ENCODE measurements at regions not wholly inside any gene's neighbourhood (a gene's known extent, or its start where the extent isn't known, plus 50 kb on each side); places are given as distances from the start of the nearest gene placed in this dataset.

DNA sequence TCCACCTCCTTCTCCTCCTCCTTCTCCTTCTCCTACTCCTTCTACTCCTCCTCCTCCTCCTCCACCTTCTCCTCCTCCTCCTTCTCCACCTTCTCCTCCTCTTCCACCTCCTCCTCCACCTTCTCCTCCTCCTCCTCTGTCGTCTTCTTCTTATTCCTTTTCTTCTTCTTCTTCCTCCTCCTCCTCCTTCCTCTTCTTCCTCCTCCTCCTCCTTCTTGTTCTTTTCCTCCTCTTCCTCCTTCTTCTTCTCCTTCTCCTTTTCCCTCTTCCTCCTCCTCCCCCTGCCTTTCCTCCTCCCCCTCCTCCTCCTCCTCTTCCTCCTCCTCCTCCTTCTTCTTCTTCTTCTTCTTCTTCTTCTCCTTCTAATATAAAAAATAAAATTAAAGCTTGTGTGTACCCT lies 971.2 kb upstream of the PIK3C3 start:
- TF ChIP-seq POLR2A (IDR thresholded peaks at IDR 0.05) = no peak
- no peak for TF ChIP-seq POLR2AphosphoS5 (IDR thresholded peaks at IDR 0.05)
- TF ChIP-seq, protein P1, sequence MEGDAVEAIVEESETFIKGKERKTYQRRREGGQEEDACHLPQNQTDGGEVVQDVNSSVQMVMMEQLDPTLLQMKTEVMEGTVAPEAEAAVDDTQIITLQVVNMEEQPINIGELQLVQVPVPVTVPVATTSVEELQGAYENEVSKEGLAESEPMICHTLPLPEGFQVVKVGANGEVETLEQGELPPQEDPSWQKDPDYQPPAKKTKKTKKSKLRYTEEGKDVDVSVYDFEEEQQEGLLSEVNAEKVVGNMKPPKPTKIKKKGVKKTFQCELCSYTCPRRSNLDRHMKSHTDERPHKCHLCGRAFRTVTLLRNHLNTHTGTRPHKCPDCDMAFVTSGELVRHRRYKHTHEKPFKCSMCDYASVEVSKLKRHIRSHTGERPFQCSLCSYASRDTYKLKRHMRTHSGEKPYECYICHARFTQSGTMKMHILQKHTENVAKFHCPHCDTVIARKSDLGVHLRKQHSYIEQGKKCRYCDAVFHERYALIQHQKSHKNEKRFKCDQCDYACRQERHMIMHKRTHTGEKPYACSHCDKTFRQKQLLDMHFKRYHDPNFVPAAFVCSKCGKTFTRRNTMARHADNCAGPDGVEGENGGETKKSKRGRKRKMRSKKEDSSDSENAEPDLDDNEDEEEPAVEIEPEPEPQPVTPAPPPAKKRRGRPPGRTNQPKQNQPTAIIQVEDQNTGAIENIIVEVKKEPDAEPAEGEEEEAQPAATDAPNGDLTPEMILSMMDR (IDR thresholded peaks at IDR 0.05) = no peak
- H3K4me1 ChIP-seq = no peaks in the 10 kb centered on the region
- H3K27ac ChIP-seq = no peak overlapping the region
- H3K36me3 ChIP-seq = no peaks in the 10 kb centered on the region
- H3K4me3 ChIP-seq = no peak overlapping the region
- intact Hi-C loops (cut with DNase I; ENCODE audit: low total_unique reads) = no loop called here
- H3K9me3 ChIP-seq = no peaks in the 10 kb centered on the region
- no peak for DNase-seq (ENCODE audit: low spot score in 2 of 2)
- no peaks in the 10 kb centered on the region for H3K27me3 ChIP-seq

- Histone ChIP-seq H3K27ac (no peak overlapping the region), H3K9me3 (no peaks in the 10 kb centered on the region), H3K4me3 (no peak overlapping the region), H3K4me1 (no peaks in the 10 kb centered on the region), H3K36me3 (no peaks in the 10 kb centered on the region), H3K27me3 (no peaks in the 10 kb centered on the region)
- TF ChIP-seq, protein P1 (IDR thresholded peaks at IDR 0.05) = no peak
- TF ChIP-seq POLR2A (IDR thresholded peaks at IDR 0.05) (no peak), POLR2AphosphoS5 (IDR thresholded peaks at IDR 0.05) (no peak)
- no peak for DNase-seq (ENCODE audit: low spot score in 2 of 2)
- intact Hi-C loops (cut with DNase I; ENCODE audit: low total_unique reads) = no loop called here
Observed at GRCh38 chr18:40980171-40980570, 974.9 kb upstream of the PIK3C3 start.

DNA sequence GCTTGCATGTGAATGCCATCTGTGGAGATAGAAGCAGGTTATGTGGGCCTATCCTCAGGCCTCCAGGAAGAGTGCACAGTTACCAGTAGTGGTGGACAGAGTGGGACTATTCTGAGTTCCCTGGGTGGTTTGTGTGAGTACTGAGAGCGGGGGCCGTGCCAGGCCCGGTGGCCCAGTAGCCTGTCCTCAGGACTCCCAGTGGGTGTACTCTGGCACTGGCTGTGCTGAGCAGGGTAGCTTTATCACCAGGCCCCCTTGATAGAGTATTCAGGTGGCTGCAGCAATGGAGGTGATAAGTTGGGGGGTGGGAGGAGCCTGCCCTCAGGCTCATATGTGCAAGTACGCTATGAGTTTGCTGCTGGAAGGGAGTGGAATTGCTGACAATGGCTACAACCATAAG lies 979.0 kb upstream of the PIK3C3 start:
- Histone ChIP-seq H3K4me1 (no peaks in the 10 kb centered on the region), H3K36me3 (no peaks in the 10 kb centered on the region), H3K4me3 (no peak overlapping the region), H3K9me3 (peaks cover 0 to 10% of the 10 kb centered on the region in 2 donors), H3K27me3 (no peaks in the 10 kb centered on the region), H3K27ac (no peak overlapping the region)
- TF ChIP-seq POLR2A (IDR thresholded peaks at IDR 0.05) (no peak), POLR2AphosphoS5 (IDR thresholded peaks at IDR 0.05) (no peak)
- TF ChIP-seq, protein P1 (IDR thresholded peaks at IDR 0.05) = no peak
- DNase-seq (ENCODE audit: low spot score in 2 of 2) = no peak
- intact Hi-C loops (cut with DNase I; ENCODE audit: low total_unique reads) = no loop called here

DNA sequence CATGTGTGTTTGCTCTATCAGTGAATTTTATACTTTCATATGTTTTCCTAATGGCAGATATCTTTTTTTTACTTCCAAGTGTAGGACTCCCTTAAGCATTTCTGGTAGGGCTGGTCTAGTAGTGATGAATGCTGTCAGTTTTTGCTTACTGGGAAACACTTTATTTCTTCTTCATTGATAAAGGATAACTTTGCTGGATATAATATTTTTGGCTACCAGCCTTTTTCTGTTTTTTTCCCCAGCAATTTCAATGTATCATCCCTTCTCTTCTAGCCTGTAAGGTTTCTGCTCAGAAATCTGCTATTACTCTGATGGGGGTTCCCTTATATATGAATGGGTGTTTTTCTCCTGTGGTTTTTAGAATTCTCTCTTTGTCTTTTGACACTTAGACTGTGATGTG lies 980.6 kb upstream of the PIK3C3 start:
- Histone ChIP-seq H3K4me1 (no peaks in the 10 kb centered on the region), H3K27ac (no peak overlapping the region), H3K36me3 (no peaks in the 10 kb centered on the region), H3K4me3 (no peak overlapping the region), H3K27me3 (no peaks in the 10 kb centered on the region), H3K9me3 (peaks cover 0 to 10% of the 10 kb centered on the region in 2 donors)
- no peak for DNase-seq (ENCODE audit: low spot score in 2 of 2)
- TF ChIP-seq POLR2AphosphoS5 (IDR thresholded peaks at IDR 0.05) (no peak), POLR2A (IDR thresholded peaks at IDR 0.05) (no peak)
- TF ChIP-seq, protein P1 (IDR thresholded peaks at IDR 0.05) = no peak
- intact Hi-C loops (cut with DNase I; ENCODE audit: low total_unique reads) = no loop called here

DNA sequence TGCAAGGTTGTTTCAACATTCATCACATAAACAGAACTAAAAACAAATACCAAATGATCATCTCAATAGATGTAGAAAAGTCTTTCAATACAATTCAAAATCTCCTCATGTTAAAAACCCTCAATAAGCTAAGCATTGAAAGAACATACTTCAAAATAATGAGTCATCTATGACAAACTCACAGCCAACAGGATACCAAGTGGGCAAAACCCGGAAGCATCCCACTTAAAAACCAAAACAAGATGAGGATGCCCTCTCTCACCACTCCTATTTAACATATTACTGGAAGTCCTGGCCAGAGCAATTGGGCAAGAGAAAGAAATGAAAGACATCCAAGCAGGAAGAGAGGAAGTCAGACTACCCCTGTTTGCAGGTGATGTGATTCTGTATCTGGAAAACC lies 992.2 kb upstream of the PIK3C3 start:
- Histone ChIP-seq H3K27ac (no peak overlapping the region), H3K36me3 (no peaks in the 10 kb centered on the region), H3K4me3 (no peak overlapping the region), H3K27me3 (no peaks in the 10 kb centered on the region), H3K4me1 (no peaks in the 10 kb centered on the region), H3K9me3 (no peaks in the 10 kb centered on the region)
- no peak for TF ChIP-seq POLR2A (IDR thresholded peaks at IDR 0.05)
- TF ChIP-seq POLR2AphosphoS5 (IDR thresholded peaks at IDR 0.05) = no peak
- TF ChIP-seq, protein P1 (IDR thresholded peaks at IDR 0.05) = no peak
- no peak for DNase-seq (ENCODE audit: low spot score in 2 of 2)
- intact Hi-C loops (cut with DNase I; ENCODE audit: low total_unique reads) = no loop called here
